ENCODE measurements at regions not wholly inside any gene's neighbourhood (a gene's known extent, or its start where the extent isn't known, plus 50 kb on each side); places are given as distances from the start of the nearest gene placed in this dataset.

- Histone ChIP-seq H3K27me3 (ENCODE audit: control insufficient read depth, insufficient read depth, low read length) (peaks cover under 1% of the 10 kb centered on the region; the same call in 1 of the 2 replicates), H3K4me3 (ENCODE audit: low read depth in 2 of 2, low read length in 2 of 2) (no peak overlapping the region), H3K27ac (ENCODE audit: low read length) (no peak overlapping the region), H3K9me3 (ENCODE audit: control insufficient read depth, insufficient read depth, low read depth, low read length) (no peaks in the 10 kb centered on the region), H3K4me1 (ENCODE audit: control insufficient read depth, insufficient read depth, low read length) (no peaks in the 10 kb centered on the region; the same call in 1 of the 2 replicates), H3K36me3 (ENCODE audit: control insufficient read depth, insufficient read depth, low read length) (no peaks in the 10 kb centered on the region)
- TF ChIP-seq CTCF (IDR thresholded peaks at IDR 0.05): no peak
- no peak for TF ChIP-seq POLR2AphosphoS5 (IDR thresholded peaks at IDR 0.05; ENCODE audit: low read depth, low read length)
- TF ChIP-seq REST (IDR thresholded peaks at IDR 0.05; ENCODE audit: insufficient read depth in 1 of 2, low read depth in 2 of 2, low read length in 1 of 2): no peak
- TF ChIP-seq SIN3A (IDR thresholded peaks at IDR 0.05; ENCODE audit: borderline replicate concordance, insufficient read depth, low read depth, low read length): no peak
- TF ChIP-seq TCF7L2 (IDR thresholded peaks at IDR 0.05; ENCODE audit: low read depth, low read length): no peak
- DNase-seq (ENCODE audit: low read depth, low spot score) (no peak), ATAC-seq (no peak)
- in situ Hi-C loops (cut with HindIII; ENCODE audit: low pct_unique_long_range_greater_than_20kb, low sequenced_read_pairs) (no loop called here), intact Hi-C loops (cut with micrococcal nuclease; ENCODE audit: unreplicated experiment) (no loop called here)
- ChIA-PET CTCF (no interaction called here), POLR2A (no interaction called here)
- no TSS peak for BruUV-seq (replicated peaks)
These were observed 146.5 kb upstream of the SOX21 start for GRCh38 chr13:94858856-94859255.

- H3K27me3 ChIP-seq (ENCODE audit: control insufficient read depth, insufficient read depth, low read length): no peaks in the 10 kb centered on the region
- no peak overlapping the region for H3K4me3 ChIP-seq (ENCODE audit: low read depth in 2 of 2, low read length in 2 of 2)
- H3K27ac ChIP-seq (ENCODE audit: low read length): no peak overlapping the region
- ChIA-PET POLR2A (no interaction called here), CTCF (no interaction called here)
- no peak for DNase-seq (ENCODE audit: low read depth, low spot score)
- BruUV-seq (replicated peaks): no TSS peak
- no peak for ATAC-seq
- no peaks in the 10 kb centered on the region for H3K4me1 ChIP-seq (ENCODE audit: control insufficient read depth, insufficient read depth, low read length)
- intact Hi-C loops (cut with micrococcal nuclease; ENCODE audit: unreplicated experiment) (no loop called here), in situ Hi-C loops (cut with HindIII; ENCODE audit: low pct_unique_long_range_greater_than_20kb, low sequenced_read_pairs) (no loop called here)
- H3K36me3 ChIP-seq (ENCODE audit: control insufficient read depth, insufficient read depth, low read length): no peaks in the 10 kb centered on the region
- H3K9me3 ChIP-seq (ENCODE audit: control insufficient read depth, insufficient read depth, low read depth, low read length): no peaks in the 10 kb centered on the region
- TF ChIP-seq CTCF (IDR thresholded peaks at IDR 0.05): no peak
- no peak for TF ChIP-seq POLR2AphosphoS5 (IDR thresholded peaks at IDR 0.05; ENCODE audit: low read depth, low read length)
- no peak for TF ChIP-seq SIN3A (IDR thresholded peaks at IDR 0.05; ENCODE audit: borderline replicate concordance, insufficient read depth, low read depth, low read length)
- no peak for TF ChIP-seq REST (IDR thresholded peaks at IDR 0.05; ENCODE audit: insufficient read depth in 1 of 2, low read depth in 2 of 2, low read length in 1 of 2)
These were observed 142.3 kb upstream of the SOX21 start for GRCh38 chr13:94854688-94855087.

All from Panc1 (cell line).